GM10248 (cell line): ENCODE measurements at regions not wholly inside any gene's neighbourhood (a gene's known extent, or its start where the extent isn't known, plus 50 kb on each side); places are given as distances from the start of the nearest gene placed in this dataset.
A peak's percentile ranks its signal among the peaks of the same experiment; 100 is the strongest.

Source experiments
- CTCF ChIA-PET: fragments of 300-600 bp; sonication (Branson Sonifier 250); formaldehyde crosslinking; extraction: SDS; loops from one replicate; lab custom pipeline; 2021; ENCODE audit warnings: antibody characterized with exemption; lab: Yijun Ruan, JAX
- POLR2A ChIA-PET: fragments of 350-650 bp; sonication (Branson Sonifier 250); formaldehyde crosslinking; extraction: SDS; loops from one replicate; lab custom pipeline; 2020; ENCODE audit warnings: antibody characterized with exemption; lab: Yijun Ruan, JAX
- DNase-seq: peaks from one replicate; pipeline ENCODE4 v3.0.0; 2012; ENCODE audit errors: extremely low spot score
- TF ChIP-seq, protein P1 (sequence below): IDR thresholded peaks from 2 replicates; pipeline ENCODE4 v1.5.1; 2012; ENCODE audit warnings: mild to moderate bottlenecking, low read depth; ENCODE audit errors: extremely low read depth, missing control alignments, control extremely low read depth

DNA sequence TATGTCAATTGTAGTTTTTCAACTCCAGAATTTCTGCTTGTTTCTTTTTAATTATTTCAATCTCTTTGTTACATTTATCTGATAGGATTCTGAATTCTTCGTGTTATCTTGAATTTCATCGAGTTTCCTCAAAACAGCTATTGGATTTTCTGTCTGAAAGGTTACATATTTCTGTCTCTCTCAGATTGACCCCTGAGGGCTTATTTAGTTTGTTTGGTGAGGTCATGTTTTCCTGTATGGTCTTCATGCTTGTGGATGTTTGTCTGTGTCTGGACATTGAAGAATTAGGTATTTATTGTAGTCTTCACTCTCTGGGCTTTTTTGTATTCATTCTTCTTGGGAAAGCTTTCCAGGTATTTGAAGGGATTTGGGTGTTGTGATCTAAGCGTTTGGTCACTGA, 85.6 kb downstream of the SNAPC1 start:
- TF ChIP-seq, protein P1, sequence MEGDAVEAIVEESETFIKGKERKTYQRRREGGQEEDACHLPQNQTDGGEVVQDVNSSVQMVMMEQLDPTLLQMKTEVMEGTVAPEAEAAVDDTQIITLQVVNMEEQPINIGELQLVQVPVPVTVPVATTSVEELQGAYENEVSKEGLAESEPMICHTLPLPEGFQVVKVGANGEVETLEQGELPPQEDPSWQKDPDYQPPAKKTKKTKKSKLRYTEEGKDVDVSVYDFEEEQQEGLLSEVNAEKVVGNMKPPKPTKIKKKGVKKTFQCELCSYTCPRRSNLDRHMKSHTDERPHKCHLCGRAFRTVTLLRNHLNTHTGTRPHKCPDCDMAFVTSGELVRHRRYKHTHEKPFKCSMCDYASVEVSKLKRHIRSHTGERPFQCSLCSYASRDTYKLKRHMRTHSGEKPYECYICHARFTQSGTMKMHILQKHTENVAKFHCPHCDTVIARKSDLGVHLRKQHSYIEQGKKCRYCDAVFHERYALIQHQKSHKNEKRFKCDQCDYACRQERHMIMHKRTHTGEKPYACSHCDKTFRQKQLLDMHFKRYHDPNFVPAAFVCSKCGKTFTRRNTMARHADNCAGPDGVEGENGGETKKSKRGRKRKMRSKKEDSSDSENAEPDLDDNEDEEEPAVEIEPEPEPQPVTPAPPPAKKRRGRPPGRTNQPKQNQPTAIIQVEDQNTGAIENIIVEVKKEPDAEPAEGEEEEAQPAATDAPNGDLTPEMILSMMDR = no peak
- no peak for DNase-seq
- POLR2A ChIA-PET = no interaction called here
- CTCF ChIA-PET = interaction anchor here (2.3 to 4.6 kb wide), 2 partner anchors 10 to 12 kb away, joined by 10 to 27 read pairs; no protein-coding TSS in a partner anchor

GRCh38 chr14:61854898-61855297, 92.7 kb downstream of the SNAPC1 start:
- TF ChIP-seq, protein P1 = no peak
- POLR2A ChIA-PET = no interaction called here
- DNase-seq = no peak
- CTCF ChIA-PET = interaction anchor here (0.9 kb wide), 1 partner anchor 14 kb away, joined by 3 read pairs; no protein-coding TSS in a partner anchor

DNA sequence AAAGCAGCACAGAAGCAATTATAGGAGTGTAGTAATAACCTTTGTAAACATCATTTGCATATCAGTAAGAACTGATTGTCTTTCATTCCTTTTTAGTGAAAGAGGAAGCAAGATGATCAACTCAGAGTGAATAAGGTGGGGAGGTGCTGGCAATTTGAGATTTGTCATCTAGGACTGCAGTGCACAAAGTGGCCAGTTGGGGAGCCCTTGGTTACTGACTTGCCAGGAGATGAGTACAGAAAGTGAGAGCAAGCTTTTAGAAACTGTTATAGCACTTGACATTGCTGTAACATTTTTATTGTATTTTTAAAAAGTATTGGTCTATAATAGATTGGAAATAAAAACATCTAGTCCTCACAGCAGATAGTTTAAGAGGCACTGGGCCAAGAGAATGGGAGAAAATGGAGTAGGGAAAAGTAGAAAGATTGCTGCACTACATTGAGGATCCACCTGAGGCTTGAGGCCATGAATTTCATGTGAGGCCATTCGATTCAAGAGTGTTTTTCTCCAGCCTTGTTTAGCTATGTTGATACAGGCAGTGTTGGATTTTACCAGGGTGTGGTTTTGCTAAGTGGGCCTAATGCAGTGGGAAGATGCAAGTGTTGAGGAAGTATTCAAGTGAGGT, 98.2 kb downstream of the SNAPC1 start:
- ChIA-PET CTCF (interaction anchor here (0.8 to 4.9 kb wide), 25 partner anchors 11 to 1636 kb away, joined by 3 to 39 read pairs (median 4); no protein-coding TSS in a partner anchor), POLR2A (no interaction called here)
- peak; percentile 75 for DNase-seq
- TF ChIP-seq, protein P1 = peak; percentile 60

- DNase-seq = no peak
- TF ChIP-seq, protein P1 = no peak
- ChIA-PET POLR2A (no interaction called here), CTCF (interaction anchor here (0.9 to 4.9 kb wide), 20 partner anchors 10 to 1637 kb away, joined by 3 to 39 read pairs (median 5); no protein-coding TSS in a partner anchor)
Measured at GRCh38 chr14:61861320-61861865, 99.2 kb downstream of the SNAPC1 start.

GRCh38 chr14:61864329-61864898, 102.2 kb downstream of the SNAPC1 start:
- TF ChIP-seq, protein P1 = no peak
- no peak for DNase-seq
- ChIA-PET CTCF (no interaction called here), POLR2A (no interaction called here)
